Adrenal gland (tissue), 9 donors: ENCODE measurements at regions not wholly inside any gene's neighbourhood (a gene's known extent, or its start where the extent isn't known, plus 50 kb on each side); places are given as distances from the start of the nearest gene placed in this dataset.

Experiments used
- DNase-seq, 7 donors: peaks; one replicate each; pipeline ENCODE4 v3.0.0-alpha.2; 2019 to 2020
- H3K27ac ChIP-seq, 5 donors: fragments of 200-600 bp; sonication (generic) in 4 of 5; 1 replicate in 3 of 5; 2 replicates in 2 of 5; pipeline versions ENCODE4 v1.5.1 to v1.8.0; 2016 to 2020; ENCODE audit warnings: mild to moderate bottlenecking in 1 of 5
- H3K27me3 ChIP-seq: fragments of 200-600 bp; 2 replicates; pipeline ENCODE4 v1.8.0; 2021
- H3K36me3 ChIP-seq, 2 donors: fragments of 200-600 bp; replicated peaks in 1 of 2; 1 replicate in 1 of 2; 2 replicates in 1 of 2; pipeline versions ENCODE4 v1.5.1 to v1.8.0; 2018 to 2022
- H3K4me1 ChIP-seq, 2 donors: fragments of 200-600 bp; replicated peaks in 1 of 2; 1 replicate in 1 of 2; 2 replicates in 1 of 2; pipeline versions ENCODE4 v1.5.1 to v1.8.0; 2018 to 2021
- H3K4me3 ChIP-seq, 4 donors: fragments of 200-600 bp; sonication (generic) in 3 of 4; one replicate each; pipeline ENCODE4 v1.5.1; 2016 to 2018
- H3K9me3 ChIP-seq, 3 donors: fragments of 200-600 bp; sonication (generic) in 1 of 3; replicated peaks in 1 of 3; 1 replicate in 2 of 3; 2 replicates in 1 of 3; pipeline versions ENCODE4 v1.5.1 to v1.8.0; 2016 to 2021
- POLR2A ChIP-seq, 2 donors: fragments of 450-650 bp; IDR thresholded peaks; one replicate each; pipeline ENCODE4 v1.6.1; 2017; ENCODE audit warnings: antibody characterized with exemption in 2 of 2, mild to moderate bottlenecking in 2 of 2, moderate library complexity in 1 of 2
- WGBS, 4 donors: extraction: QIAGEN DNeasy Blood & Tissue Kit in 2 of 4; methylation state at CpG; one replicate each; pipeline versions ENCODE4 v1.1.5 to v1.1.7; 2013 to 2017; 5-methylcytosine and 5-hydroxymethylcytosine counted together
- intact Hi-C, 2 donors: fragments of 100-400 bp; cut with DNase I; formaldehyde crosslinking; loops; one replicate each; pipeline versions ENCODE4 v1.14.1 to v1.15.0; 2022 to 2023
- TF ChIP-seq, protein P1 (sequence below), 6 experiments: fragments of 450-650 bp in 4 of 6; fragments of 200-600 bp in 2 of 6; sonication (generic) in 1 of 6; IDR thresholded peaks; 1 replicate in 5 of 6; 2 replicates in 1 of 6; pipeline versions ENCODE4 v1.5.1 to v1.8.0; 2016 to 2021; ENCODE audit warnings: antibody characterized with exemption in 6 of 6, mild to moderate bottlenecking in 2 of 6, moderate library complexity in 1 of 6
- donor health status: healthy with polysubstance abuse.
- donor health status: Bipolar disorder and iron deficiency.
- donor health status: DM: yes; HTN: yes; CAD: no.
- donor health status: DM: no; HTN: no; CAD: no.
- donor health status: DM: no; HTN: no; CAD: no.

DNA sequence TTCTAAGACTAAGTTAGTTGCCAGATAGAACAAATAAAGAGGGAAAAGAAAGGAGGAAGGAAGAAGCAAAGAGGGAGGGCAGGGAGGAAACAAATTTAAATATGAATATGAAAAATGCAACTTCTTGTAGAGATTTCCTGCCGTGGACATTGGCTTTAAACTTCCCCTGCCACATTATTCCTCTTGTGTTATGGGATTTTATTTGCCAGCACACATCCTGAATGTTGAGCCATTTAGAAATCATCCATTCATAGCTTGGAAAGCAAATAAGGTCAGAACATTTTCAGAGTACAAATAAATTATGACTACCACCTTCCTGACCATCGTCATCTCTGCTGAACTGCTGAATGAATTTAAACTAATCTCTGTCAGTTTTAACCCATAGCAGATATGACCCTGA, 911.9 kb upstream of the LRRN3 start:
- H3K27me3 ChIP-seq, result no peaks in the 10 kb centered on the region
- intact Hi-C loops, result no loop called here
- H3K27ac ChIP-seq, result no peak overlapping the region
- H3K4me1 ChIP-seq, result peaks cover 0 to 7% of the 10 kb centered on the region in 2 donors
- no peak overlapping the region for H3K4me3 ChIP-seq
- H3K9me3 ChIP-seq, result no peaks in the 10 kb centered on the region
- no peak for DNase-seq
- no peaks in the 10 kb centered on the region for H3K36me3 ChIP-seq
- WGBS, 4 donors, result 7 to 9% (median 9%) methylated on average over 2 of the region's 2 CpGs
- TF ChIP-seq POLR2A (IDR thresholded peaks at IDR 0.05), result no peak
- TF ChIP-seq, protein P1, sequence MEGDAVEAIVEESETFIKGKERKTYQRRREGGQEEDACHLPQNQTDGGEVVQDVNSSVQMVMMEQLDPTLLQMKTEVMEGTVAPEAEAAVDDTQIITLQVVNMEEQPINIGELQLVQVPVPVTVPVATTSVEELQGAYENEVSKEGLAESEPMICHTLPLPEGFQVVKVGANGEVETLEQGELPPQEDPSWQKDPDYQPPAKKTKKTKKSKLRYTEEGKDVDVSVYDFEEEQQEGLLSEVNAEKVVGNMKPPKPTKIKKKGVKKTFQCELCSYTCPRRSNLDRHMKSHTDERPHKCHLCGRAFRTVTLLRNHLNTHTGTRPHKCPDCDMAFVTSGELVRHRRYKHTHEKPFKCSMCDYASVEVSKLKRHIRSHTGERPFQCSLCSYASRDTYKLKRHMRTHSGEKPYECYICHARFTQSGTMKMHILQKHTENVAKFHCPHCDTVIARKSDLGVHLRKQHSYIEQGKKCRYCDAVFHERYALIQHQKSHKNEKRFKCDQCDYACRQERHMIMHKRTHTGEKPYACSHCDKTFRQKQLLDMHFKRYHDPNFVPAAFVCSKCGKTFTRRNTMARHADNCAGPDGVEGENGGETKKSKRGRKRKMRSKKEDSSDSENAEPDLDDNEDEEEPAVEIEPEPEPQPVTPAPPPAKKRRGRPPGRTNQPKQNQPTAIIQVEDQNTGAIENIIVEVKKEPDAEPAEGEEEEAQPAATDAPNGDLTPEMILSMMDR (IDR thresholded peaks at IDR 0.05), result no peak

DNA sequence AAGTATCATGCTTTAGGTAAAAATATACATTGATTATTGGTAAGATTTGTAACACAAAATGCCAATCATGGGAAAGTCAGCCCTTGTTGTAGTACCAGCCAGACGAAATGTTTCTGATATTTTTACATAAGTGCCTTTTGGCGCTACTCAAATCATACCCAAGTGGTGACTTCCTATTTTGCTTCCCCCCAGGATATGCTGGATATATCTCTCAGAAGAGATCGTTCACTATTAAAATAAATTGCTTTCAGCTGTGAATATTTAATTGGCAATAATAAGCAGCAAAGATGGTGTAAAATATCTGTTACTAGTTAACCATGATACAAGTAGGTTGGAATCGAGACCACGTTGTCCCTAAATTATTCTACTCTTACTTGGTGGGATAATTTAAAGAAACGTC, 909.2 kb upstream of the LRRN3 start:
- H3K27me3 ChIP-seq, result no peaks in the 10 kb centered on the region
- intact Hi-C loops, result no loop called here
- TF ChIP-seq, protein P1 (IDR thresholded peaks at IDR 0.05), result no peak
- TF ChIP-seq POLR2A (IDR thresholded peaks at IDR 0.05), result no peak
- peaks cover 0 to 7% of the 10 kb centered on the region in 2 donors for H3K4me1 ChIP-seq
- H3K9me3 ChIP-seq, result no peaks in the 10 kb centered on the region
- no peak overlapping the region for H3K27ac ChIP-seq
- no peak overlapping the region for H3K4me3 ChIP-seq
- WGBS, 4 donors, result 79 to 89% (median 85%) methylated on average over 6 of the region's 6 CpGs
- no peaks in the 10 kb centered on the region for H3K36me3 ChIP-seq
- no peak for DNase-seq

DNA sequence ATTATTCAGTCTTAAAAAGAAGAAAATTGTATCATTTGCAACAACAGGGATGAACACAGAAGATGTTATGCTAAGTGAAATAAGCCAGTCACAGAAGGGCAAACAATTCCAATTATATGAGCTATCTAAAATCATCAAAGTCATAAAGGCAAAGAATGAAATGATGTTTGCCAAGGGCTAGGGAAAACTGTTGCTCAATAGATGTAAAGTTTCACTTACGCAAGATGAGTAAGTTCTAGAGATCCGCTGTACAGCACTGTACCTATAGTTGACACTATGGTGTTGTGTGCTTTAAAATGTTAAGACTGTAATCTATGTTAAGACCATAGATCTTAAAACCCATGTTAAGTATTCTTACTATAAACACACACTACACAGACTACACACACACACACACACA, 904.6 kb upstream of the LRRN3 start:
- DNase-seq, result no peak
- WGBS, 4 donors, result 94 to 97% (median 95%) methylated on average over 2 of the region's 2 CpGs
- H3K4me3 ChIP-seq, result no peak overlapping the region
- no peak overlapping the region for H3K27ac ChIP-seq
- H3K9me3 ChIP-seq, result no peaks in the 10 kb centered on the region
- H3K27me3 ChIP-seq, result no peaks in the 10 kb centered on the region
- H3K36me3 ChIP-seq, result no peaks in the 10 kb centered on the region
- TF ChIP-seq, protein P1 (IDR thresholded peaks at IDR 0.05), result no peak
- TF ChIP-seq POLR2A (IDR thresholded peaks at IDR 0.05), result no peak
- H3K4me1 ChIP-seq, result no peaks in the 10 kb centered on the region
- intact Hi-C loops, result no loop called here

DNA sequence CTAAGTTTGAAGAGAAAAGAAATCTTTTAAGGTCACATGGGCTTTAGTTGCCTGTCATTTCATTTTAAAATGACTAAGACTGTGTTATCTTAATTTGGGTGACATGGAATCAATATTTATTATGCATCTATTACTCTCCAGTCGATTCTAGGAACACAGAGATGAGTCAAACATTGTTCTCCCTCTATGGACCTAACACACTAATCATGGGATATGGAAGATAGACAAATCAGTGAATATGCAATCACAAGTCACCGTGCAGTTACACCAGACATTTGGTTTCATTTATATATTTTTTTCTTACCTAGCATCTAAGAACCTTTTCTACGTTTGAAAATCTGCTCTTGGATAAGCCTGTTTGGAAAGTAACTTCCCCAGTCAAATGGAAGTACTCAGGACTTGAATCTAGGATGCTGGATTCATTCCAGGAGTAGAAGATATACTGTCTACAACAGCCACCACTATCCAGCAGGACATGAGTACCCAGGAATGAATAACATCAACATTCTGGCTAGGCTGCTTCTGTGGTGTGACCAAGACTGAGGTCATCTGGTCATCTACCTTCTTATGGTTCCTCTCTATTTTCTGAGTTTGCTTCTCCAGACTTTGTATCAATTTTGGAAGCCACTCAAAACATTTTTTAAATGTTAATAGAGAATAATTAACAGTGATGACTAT, 902.9 kb upstream of the LRRN3 start:
- no peak overlapping the region for H3K4me3 ChIP-seq
- DNase-seq, result no peak
- no peaks in the 10 kb centered on the region for H3K36me3 ChIP-seq
- no peaks in the 10 kb centered on the region for H3K27me3 ChIP-seq
- WGBS, 4 donors, result 65 to 69% (median 66%) methylated on average over 3 of the region's 3 CpGs
- H3K4me1 ChIP-seq, result no peaks in the 10 kb centered on the region
- no peaks in the 10 kb centered on the region for H3K9me3 ChIP-seq
- TF ChIP-seq, protein P1 (IDR thresholded peaks at IDR 0.05), result no peak
- no peak for TF ChIP-seq POLR2A (IDR thresholded peaks at IDR 0.05)
- intact Hi-C loops, result no loop called here
- no peak overlapping the region for H3K27ac ChIP-seq
